HG03025 (cell line): ENCODE measurements at regions not wholly inside any gene's neighbourhood (a gene's known extent, or its start where the extent isn't known, plus 50 kb on each side); places are given as distances from the start of the nearest gene placed in this dataset.
"Not testable (repeated sequence)": the region's sequence is repeated elsewhere in the genome, so short reads cannot be mapped to it uniquely, and the experiment has no call there.

Source experiments
- ATAC-seq: cut with Tn5 transposase; IDR thresholded peaks from one replicate; pipeline ENCODE4 v1.9.1; 2021; ENCODE audit warnings: mild to moderate bottlenecking, moderate library complexity; ENCODE audit not compliant: unreplicated experiment, low FRiP score

GRCh38 chr13:65555962-65556361, 1674.2 kb downstream of the PCDH9 start:
- ATAC-seq, result no peak

GRCh38 chr13:65553096-65553727, 1676.9 kb downstream of the PCDH9 start:
- no peak for ATAC-seq

- no peak for ATAC-seq
These were observed 1678.9 kb downstream of the PCDH9 start for GRCh38 chr13:65551208-65551607.

GRCh38 chr13:65540175-65540574, 1690.0 kb downstream of the PCDH9 start:
- ATAC-seq, result no peak

GRCh38 chr13:65535370-65535769, 1694.8 kb downstream of the PCDH9 start:
- ATAC-seq, result no peak

- no peak for ATAC-seq
These were observed 1697.9 kb downstream of the PCDH9 start for GRCh38 chr13:65532231-65532630.

- ATAC-seq, result no peak
These were observed 1699.4 kb downstream of the PCDH9 start for GRCh38 chr13:65530688-65531087.

- ATAC-seq, result no peak
These were observed 1700.6 kb downstream of the PCDH9 start for GRCh38 chr13:65529541-65529940.

GRCh38 chr13:65508745-65509144, 1721.4 kb downstream of the PCDH9 start:
- no peak for ATAC-seq

GRCh38 chr13:65508338-65508737, 1721.8 kb downstream of the PCDH9 start:
- ATAC-seq, result no peak

- no peak for ATAC-seq
These were observed 1724.2 kb downstream of the PCDH9 start for GRCh38 chr13:65505941-65506340.

- no peak for ATAC-seq
These were observed 1725.9 kb downstream of the PCDH9 start for GRCh38 chr13:65504213-65504612.

- no peak for ATAC-seq
These were observed 1729.7 kb downstream of the PCDH9 start for GRCh38 chr13:65500481-65500880.

- no peak for ATAC-seq
These were observed 1730.9 kb downstream of the PCDH9 start for GRCh38 chr13:65499256-65499655.

- no peak for ATAC-seq
These were observed 1732.9 kb downstream of the PCDH9 start for GRCh38 chr13:65497265-65497664.

GRCh38 chr13:65490725-65491124, 1739.4 kb downstream of the PCDH9 start:
- ATAC-seq, result not testable (repeated sequence)

- ATAC-seq, result no peak
These were observed 1741.5 kb downstream of the PCDH9 start for GRCh38 chr13:65488606-65489005.

GRCh38 chr13:65479692-65480091, 1750.4 kb downstream of the PCDH9 start:
- no peak for ATAC-seq

GRCh38 chr13:65473196-65473595, 1756.9 kb downstream of the PCDH9 start:
- no peak for ATAC-seq

GRCh38 chr13:65472336-65472735, 1757.8 kb downstream of the PCDH9 start:
- no peak for ATAC-seq

GRCh38 chr13:65470781-65471180, 1759.4 kb downstream of the PCDH9 start:
- no peak for ATAC-seq

- no peak for ATAC-seq
These were observed 1761.5 kb downstream of the PCDH9 start for GRCh38 chr13:65468628-65469027.

GRCh38 chr13:65461590-65461989, 1768.5 kb downstream of the PCDH9 start:
- ATAC-seq, result no peak
